Colonic mucosa (tissue), 4 donors: ENCODE measurements at regions not wholly inside any gene's neighbourhood (a gene's known extent, or its start where the extent isn't known, plus 50 kb on each side); places are given as distances from the start of the nearest gene placed in this dataset.

Experiments used
- DNase-seq: peaks from one replicate; pipeline ENCODE4 v3.0.0-alpha.2; 2020
- H3K27ac ChIP-seq: fragments of 200-600 bp; one replicate; pipeline ENCODE4 v1.8.0; 2021
- H3K27me3 ChIP-seq: fragments of 200-600 bp; one replicate; pipeline ENCODE4 v1.8.0; 2021
- H3K36me3 ChIP-seq: fragments of 200-600 bp; one replicate; pipeline ENCODE4 v1.8.0; 2021
- H3K4me1 ChIP-seq: fragments of 200-600 bp; one replicate; pipeline ENCODE4 v1.8.0; 2021; ENCODE audit warnings: mild to moderate bottlenecking
- H3K4me3 ChIP-seq: fragments of 200-600 bp; one replicate; pipeline ENCODE4 v1.8.0; 2021
- H3K9ac ChIP-seq, 2 donors: one replicate each; pipeline ENCODE4 v1.7.0; 2013; ENCODE audit warnings: control low read depth in 2 of 2, low read depth in 2 of 2, low read length in 2 of 2
- H3K9me3 ChIP-seq: fragments of 200-600 bp; one replicate; pipeline ENCODE4 v1.8.0; 2021
- intact Hi-C: fragments of 100-400 bp; cut with DNase I; formaldehyde crosslinking; loops from one replicate; pipeline ENCODE4 v1.14.1; 2022
- TF ChIP-seq, protein P1 (sequence below): fragments of 200-600 bp; IDR thresholded peaks from one replicate; pipeline ENCODE4 v1.8.0; 2022; ENCODE audit warnings: antibody characterized with exemption, mild to moderate bottlenecking
- donor health status: healthy.
- donor health status: DM: no; HTN: no; CAD: no.
- donor health status: DM: no; HTN: no; CAD: no.

DNA sequence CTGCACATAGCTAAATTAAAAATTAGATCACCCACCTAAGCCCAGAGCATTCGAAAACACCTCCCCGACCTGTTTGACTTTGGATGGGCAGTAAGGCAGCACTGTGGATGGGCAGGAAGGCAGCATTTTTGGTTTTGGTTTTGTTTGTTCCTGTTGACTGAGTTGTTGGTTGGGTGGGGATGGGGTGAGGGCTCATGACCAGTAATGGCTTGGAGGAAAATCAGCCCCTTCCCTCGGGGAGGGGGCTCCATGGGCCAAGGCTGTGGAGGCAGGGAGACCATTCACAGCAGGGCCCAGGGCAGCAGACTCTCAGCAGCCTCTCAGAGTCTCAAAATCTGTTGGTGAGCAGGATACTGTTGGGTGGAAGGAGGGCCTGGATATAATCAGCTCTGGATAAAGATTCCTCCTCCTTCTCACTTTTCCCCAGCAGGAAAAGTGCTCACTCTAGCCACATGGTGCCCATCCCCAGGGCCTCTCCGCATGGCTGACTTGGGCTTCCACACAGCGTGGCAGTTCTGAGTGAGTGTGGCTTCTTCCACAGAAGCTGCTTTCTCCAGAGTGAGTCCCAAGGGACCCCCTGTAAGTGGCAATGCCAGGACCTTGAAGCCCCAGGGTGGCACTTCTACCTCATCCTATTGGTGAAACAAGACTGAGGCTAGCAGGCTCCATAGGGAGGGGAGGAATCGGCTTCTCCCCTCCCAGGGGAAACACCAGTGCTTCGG lies 1491.2 kb downstream of the BRD1 start:
- no peaks in the 10 kb centered on the region for H3K27me3 ChIP-seq
- intact Hi-C loops, result no loop called here

DNA sequence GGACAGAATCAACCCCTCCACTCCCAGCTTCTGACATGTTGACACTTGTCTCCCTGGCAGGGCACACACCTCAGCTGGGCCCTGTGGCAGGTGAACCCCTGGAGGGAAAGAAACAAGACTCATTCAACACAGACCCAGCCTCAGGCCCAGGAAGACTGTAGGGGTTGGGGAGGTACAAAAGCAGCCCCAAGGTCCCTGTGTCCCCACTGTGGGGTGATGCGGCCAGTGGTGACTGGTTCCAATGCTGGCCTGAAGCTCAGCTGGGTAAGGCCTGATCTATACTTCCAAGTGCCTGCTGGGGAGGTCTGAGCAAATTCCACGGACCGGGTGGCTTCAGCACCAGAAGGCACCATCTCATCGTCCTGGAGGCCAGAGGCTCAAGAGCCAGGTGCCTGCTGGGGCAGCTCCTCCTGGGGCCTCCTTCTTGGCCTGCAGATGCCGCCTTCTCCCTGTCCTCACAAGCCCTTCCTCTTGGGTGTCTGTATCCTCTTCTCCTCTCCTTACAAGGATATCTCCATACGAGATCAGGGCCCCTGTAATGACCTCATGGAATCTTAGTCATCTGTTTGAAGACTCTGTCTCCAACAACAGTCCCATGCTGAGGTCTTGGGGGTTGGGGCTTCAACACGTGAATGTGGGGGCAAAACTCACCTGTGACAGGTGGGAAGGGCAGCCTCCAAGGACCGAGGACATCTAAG lies 1492.1 kb downstream of the BRD1 start:
- TF ChIP-seq, protein P1, sequence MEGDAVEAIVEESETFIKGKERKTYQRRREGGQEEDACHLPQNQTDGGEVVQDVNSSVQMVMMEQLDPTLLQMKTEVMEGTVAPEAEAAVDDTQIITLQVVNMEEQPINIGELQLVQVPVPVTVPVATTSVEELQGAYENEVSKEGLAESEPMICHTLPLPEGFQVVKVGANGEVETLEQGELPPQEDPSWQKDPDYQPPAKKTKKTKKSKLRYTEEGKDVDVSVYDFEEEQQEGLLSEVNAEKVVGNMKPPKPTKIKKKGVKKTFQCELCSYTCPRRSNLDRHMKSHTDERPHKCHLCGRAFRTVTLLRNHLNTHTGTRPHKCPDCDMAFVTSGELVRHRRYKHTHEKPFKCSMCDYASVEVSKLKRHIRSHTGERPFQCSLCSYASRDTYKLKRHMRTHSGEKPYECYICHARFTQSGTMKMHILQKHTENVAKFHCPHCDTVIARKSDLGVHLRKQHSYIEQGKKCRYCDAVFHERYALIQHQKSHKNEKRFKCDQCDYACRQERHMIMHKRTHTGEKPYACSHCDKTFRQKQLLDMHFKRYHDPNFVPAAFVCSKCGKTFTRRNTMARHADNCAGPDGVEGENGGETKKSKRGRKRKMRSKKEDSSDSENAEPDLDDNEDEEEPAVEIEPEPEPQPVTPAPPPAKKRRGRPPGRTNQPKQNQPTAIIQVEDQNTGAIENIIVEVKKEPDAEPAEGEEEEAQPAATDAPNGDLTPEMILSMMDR, result no peak
- Histone ChIP-seq H3K27ac (no peak overlapping the region), H3K36me3 (no peaks in the 10 kb centered on the region), H3K27me3 (no peaks in the 10 kb centered on the region), H3K4me1 (no peaks in the 10 kb centered on the region), H3K9ac (no peak overlapping the region), H3K9me3 (no peaks in the 10 kb centered on the region), H3K4me3 (no peak overlapping the region)
- no peak for DNase-seq
- intact Hi-C loops, result no loop called here

More for the DNA sequence above, 1491.2 kb downstream of the BRD1 start:
- TF ChIP-seq, protein P1, result no peak
- H3K9me3 ChIP-seq, result no peaks in the 10 kb centered on the region
- no peak for DNase-seq
- no peaks in the 10 kb centered on the region for H3K36me3 ChIP-seq
- no peak overlapping the region for H3K27ac ChIP-seq
- no peak overlapping the region for H3K9ac ChIP-seq
- no peaks in the 10 kb centered on the region for H3K4me1 ChIP-seq
- H3K4me3 ChIP-seq, result no peak overlapping the region

DNA sequence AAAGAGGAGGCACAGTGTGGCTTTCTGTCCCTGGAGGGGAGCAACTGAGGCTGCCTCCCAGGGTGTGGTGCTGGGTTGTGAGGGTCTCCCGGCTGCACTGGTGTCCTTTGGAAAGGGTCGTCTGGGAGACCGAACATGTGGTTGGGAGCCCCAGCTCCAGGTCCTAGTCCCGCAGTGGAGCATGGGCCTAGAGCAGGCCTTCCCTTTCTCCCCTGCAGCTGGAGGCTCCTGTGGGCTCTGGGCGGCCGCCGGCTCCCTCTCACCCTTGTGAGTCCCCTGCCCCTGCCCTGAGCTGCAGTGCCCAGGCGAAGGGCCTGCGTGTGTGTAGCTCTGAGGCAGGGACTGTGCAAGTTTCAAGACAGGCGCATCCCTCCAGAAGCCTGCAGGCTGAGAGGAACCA lies 1492.7 kb downstream of the BRD1 start:
- Histone ChIP-seq H3K4me3 (no peak overlapping the region), H3K9ac (no peak overlapping the region), H3K4me1 (no peaks in the 10 kb centered on the region), H3K27ac (no peak overlapping the region), H3K9me3 (no peaks in the 10 kb centered on the region), H3K36me3 (no peaks in the 10 kb centered on the region), H3K27me3 (no peaks in the 10 kb centered on the region)
- intact Hi-C loops, result no loop called here
- no peak for DNase-seq
- TF ChIP-seq, protein P1, result no peak

DNA sequence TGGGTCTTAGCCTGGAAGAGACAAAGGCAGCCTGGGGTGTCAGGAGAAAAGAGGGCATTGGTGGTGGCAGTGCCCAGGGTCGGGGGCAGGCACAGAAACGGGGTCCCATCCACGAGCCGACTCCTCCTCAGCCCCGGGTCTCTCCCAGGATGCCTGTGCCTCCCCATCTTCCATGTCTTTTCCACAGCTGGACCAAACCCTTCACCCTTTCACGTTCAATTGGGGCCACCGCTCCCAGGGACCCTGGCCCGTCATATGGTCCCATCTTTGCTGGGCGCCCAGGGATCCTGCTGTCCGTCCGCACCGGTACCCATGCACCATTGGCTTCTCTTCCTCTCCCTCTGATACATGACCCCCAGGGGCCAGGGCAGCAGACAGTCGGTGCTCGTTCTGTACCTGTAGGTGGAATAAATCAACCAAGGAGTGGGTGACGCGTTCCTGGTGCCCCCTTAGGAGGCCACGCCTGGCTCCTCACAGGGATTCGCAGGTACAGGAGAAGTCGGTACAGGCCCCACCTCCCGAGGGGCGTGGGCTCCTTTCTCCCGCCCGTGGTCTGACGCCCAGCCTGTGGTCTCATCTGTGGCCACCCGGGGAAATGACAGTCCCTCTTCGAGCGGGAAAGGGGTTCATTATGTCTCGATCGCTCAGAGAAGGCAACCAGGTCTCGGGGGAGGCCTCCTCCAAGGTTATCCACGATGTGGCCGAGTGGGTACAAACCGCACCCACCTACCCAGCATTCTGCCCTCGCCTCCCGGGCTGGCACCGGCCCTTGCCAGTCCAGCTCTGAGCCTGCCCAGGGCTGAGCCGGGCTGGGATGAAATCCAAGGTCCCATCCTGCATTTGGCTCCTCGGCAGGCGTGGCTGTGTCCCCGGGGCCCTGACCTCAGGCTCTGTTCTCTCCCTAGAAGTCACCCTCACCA lies 1493.6 kb downstream of the BRD1 start:
- intact Hi-C loops, result no loop called here
- no peaks in the 10 kb centered on the region for H3K27me3 ChIP-seq
- H3K4me1 ChIP-seq, result no peaks in the 10 kb centered on the region
- H3K4me3 ChIP-seq, result no peak overlapping the region
- H3K27ac ChIP-seq, result no peak overlapping the region
- no peak overlapping the region for H3K9ac ChIP-seq
- TF ChIP-seq, protein P1, result no peak
- no peaks in the 10 kb centered on the region for H3K36me3 ChIP-seq
- DNase-seq, result no peak
- H3K9me3 ChIP-seq, result no peaks in the 10 kb centered on the region

DNA sequence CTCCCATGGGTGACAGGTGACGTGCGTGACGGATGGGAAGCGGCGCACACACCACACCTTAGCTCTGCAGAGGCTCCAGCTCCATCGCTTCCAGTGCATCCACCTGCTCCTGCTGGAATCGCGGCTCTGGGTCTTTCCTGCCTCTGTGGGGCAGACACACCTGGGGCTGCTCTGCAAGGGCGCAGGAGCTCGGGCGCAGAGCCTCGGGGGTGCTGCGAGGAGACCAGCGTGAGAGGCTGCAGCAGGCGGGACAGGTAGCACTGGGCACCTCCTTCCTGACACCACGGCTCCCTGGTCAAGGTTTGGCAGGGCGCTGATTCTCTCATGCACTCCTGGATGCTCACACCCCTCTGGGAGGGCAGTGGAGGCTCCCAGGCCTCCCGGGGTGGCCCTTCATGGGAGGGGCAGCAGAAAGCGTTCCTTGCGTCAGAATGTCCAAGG lies 1494.3 kb downstream of the BRD1 start:
- DNase-seq, result no peak
- Histone ChIP-seq H3K27ac (no peak overlapping the region), H3K4me3 (no peak overlapping the region), H3K9ac (no peak overlapping the region), H3K9me3 (no peaks in the 10 kb centered on the region), H3K4me1 (no peaks in the 10 kb centered on the region), H3K36me3 (no peaks in the 10 kb centered on the region), H3K27me3 (no peaks in the 10 kb centered on the region)
- TF ChIP-seq, protein P1, result no peak
- intact Hi-C loops, result no loop called here
